MM.1S (cell line): ENCODE measurements at regions not wholly inside any gene's neighbourhood (a gene's known extent, or its start where the extent isn't known, plus 50 kb on each side); places are given as distances from the start of the nearest gene placed in this dataset.

ENCODE experiments used
- EZH2 ChIP-seq: fragments of 300-600 bp; sonication (generic); optimal IDR thresholded peaks from 2 replicates; pipeline ENCODE3; 2017; ENCODE audit warnings: low read depth, mild to moderate bottlenecking, antibody characterized with exemption, low read length, mixed read lengths
- EZH2phosphoT487 ChIP-seq: fragments of 300-600 bp; sonication (generic); IDR thresholded peaks from 2 replicates; pipeline ENCODE4 v1.6.1; 2018; ENCODE audit warnings: antibody characterized with exemption, low read length
- TF ChIP-seq, protein P1 (sequence below): fragments of 300-600 bp; sonication (generic); IDR thresholded peaks from 2 replicates; pipeline ENCODE4 v1.5.1; 2016; ENCODE audit warnings: antibody characterized with exemption, low read length, mixed read lengths

DNA sequence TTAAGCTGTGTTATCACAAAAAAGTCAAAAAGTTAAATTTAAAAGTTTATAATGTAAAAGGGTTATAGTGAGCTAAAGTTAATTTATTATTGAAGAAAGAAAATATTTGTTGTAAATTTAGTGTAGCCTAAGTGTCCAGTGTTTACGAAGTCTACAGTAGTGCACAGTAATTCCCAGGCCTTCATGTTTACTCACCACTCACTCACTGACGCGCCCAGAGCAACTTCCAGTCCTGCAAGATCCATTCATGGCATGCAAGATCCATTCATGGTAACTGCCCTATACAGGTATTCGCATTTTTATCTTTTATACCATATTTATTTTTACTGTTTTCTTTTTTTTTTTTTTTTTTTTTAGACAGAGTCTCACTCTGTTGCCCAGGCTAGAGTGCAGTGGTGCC lies 69.5 kb downstream of the TPRA1 start:
- TF ChIP-seq, protein P1, sequence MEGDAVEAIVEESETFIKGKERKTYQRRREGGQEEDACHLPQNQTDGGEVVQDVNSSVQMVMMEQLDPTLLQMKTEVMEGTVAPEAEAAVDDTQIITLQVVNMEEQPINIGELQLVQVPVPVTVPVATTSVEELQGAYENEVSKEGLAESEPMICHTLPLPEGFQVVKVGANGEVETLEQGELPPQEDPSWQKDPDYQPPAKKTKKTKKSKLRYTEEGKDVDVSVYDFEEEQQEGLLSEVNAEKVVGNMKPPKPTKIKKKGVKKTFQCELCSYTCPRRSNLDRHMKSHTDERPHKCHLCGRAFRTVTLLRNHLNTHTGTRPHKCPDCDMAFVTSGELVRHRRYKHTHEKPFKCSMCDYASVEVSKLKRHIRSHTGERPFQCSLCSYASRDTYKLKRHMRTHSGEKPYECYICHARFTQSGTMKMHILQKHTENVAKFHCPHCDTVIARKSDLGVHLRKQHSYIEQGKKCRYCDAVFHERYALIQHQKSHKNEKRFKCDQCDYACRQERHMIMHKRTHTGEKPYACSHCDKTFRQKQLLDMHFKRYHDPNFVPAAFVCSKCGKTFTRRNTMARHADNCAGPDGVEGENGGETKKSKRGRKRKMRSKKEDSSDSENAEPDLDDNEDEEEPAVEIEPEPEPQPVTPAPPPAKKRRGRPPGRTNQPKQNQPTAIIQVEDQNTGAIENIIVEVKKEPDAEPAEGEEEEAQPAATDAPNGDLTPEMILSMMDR: no peak
- TF ChIP-seq EZH2phosphoT487: no peak
- TF ChIP-seq EZH2: no peak
